Kidney (tissue), 13 donors: ENCODE measurements at regions not wholly inside any gene's neighbourhood (a gene's known extent, or its start where the extent isn't known, plus 50 kb on each side); places are given as distances from the start of the nearest gene placed in this dataset.

Source experiments
- DNase-seq, 5 donors: peaks; one replicate each; pipeline ENCODE4 v3.0.0-alpha.2; 2013 to 2020
- FAIRE-seq: peaks from 2 replicates; lab custom pipeline; 2012; peaks lifted over from hg19 to GRCh38; lab: Jason Lieb, UNC
- H3K27ac ChIP-seq, 2 donors: one replicate each; pipeline ENCODE4 v1.7.0; 2013; ENCODE audit warnings: low read depth in 2 of 2, low read length in 2 of 2, inconsistent platforms in 1 of 2
- H3K27me3 ChIP-seq: one replicate; pipeline ENCODE4 v1.7.1; 2013; ENCODE audit warnings: low read length, inconsistent platforms; ENCODE audit not compliant: control insufficient read depth, insufficient read depth
- H3K36me3 ChIP-seq, 3 donors: one replicate each; pipeline versions ENCODE4 v1.7.0 to v1.7.1; 2013; ENCODE audit warnings: low read length in 3 of 3, control low read depth in 1 of 3, inconsistent platforms in 1 of 3; ENCODE audit not compliant: insufficient read depth in 3 of 3, control insufficient read depth in 2 of 3
- H3K4me1 ChIP-seq, 3 donors: one replicate each; pipeline versions ENCODE4 v1.7.0 to v1.7.1; 2013; ENCODE audit warnings: low read length in 3 of 3, inconsistent platforms in 1 of 3, low read depth in 1 of 3; ENCODE audit not compliant: control insufficient read depth in 2 of 3, insufficient read depth in 2 of 3
- H3K4me3 ChIP-seq, 3 donors: one replicate each; pipeline versions ENCODE4 v1.7.0 to v1.8.1; 2013; ENCODE audit warnings: low read length in 3 of 3, control low read depth in 1 of 3, inconsistent platforms in 1 of 3
- H3K9ac ChIP-seq, 3 donors: one replicate each; pipeline versions ENCODE4 v1.7.0 to v1.7.1; 2013; ENCODE audit warnings: low read length in 3 of 3, control low read depth in 1 of 3, inconsistent platforms in 1 of 3
- H3K9me3 ChIP-seq, 3 donors: one replicate each; pipeline versions ENCODE4 v1.7.0 to v1.7.1; 2013; ENCODE audit warnings: low read length in 3 of 3, control low read depth in 1 of 3, inconsistent platforms in 1 of 3; ENCODE audit not compliant: control insufficient read depth in 2 of 3, insufficient read depth in 1 of 3
- intact Hi-C: fragments of 100-400 bp; cut with DNase I; formaldehyde crosslinking; loops from one replicate; pipeline ENCODE4 v1.11.1; 2022
- TF ChIP-seq, protein P1 (sequence below): IDR thresholded peaks from 3 replicates; pipeline ENCODE4 v1.5.1; 2012; ENCODE audit warnings: mild to moderate bottlenecking, moderate library complexity, borderline replicate concordance; ENCODE audit not compliant: insufficient read depth; ENCODE audit errors: extremely low read depth
- donor health status: control.
- donor health status: control.
- donor health status: control.
- donor health status: control.
- donor health status: control.
- donor health status: DM: yes; HTN: yes; CAD: no.
- donor health status: Normal renal cell carcinoma (clear cell type).

DNA sequence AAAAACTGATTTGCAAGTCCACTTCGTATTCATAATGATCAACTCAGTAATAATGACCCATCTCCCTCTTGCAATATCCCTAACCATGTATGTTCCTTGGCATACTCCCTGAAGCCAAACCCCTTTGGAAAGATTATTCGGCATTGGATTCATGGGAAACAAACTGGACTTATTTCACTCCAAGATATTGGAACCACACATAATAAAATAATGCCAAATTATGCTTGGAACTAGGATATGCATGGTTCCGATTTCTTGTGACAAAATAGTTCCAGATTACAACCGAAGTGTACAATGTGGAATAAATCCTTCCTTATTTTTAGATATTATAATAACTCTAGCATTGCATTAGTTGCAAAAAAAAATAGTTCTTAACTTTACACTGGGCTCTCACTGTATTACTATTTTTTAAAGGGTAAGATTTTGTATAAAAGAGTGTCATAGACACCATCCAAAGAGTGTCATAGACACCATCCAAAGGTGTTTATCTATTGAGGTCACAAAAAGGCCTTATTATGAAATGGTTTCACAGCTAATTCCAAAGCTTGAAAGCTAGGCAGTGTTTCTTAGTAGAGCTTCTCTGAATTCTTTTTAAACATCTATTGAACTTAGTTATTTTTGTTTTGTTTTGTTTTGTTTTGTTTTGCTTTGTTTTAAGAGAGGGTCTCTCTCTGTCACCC, 410.9 kb upstream of the JARID2 start:
- H3K4me3 ChIP-seq: no peak overlapping the region
- intact Hi-C loops: no loop called here
- H3K36me3 ChIP-seq: no peaks in the 10 kb centered on the region
- no peak for FAIRE-seq
- H3K27ac ChIP-seq: no peak overlapping the region
- no peaks in the 10 kb centered on the region for H3K27me3 ChIP-seq
- no peaks in the 10 kb centered on the region for H3K9me3 ChIP-seq
- H3K4me1 ChIP-seq: peaks cover 0 to 2% (median 0%) of the 10 kb centered on the region in 3 donors
- DNase-seq: no peak
- H3K9ac ChIP-seq: no peak overlapping the region
- TF ChIP-seq, protein P1, sequence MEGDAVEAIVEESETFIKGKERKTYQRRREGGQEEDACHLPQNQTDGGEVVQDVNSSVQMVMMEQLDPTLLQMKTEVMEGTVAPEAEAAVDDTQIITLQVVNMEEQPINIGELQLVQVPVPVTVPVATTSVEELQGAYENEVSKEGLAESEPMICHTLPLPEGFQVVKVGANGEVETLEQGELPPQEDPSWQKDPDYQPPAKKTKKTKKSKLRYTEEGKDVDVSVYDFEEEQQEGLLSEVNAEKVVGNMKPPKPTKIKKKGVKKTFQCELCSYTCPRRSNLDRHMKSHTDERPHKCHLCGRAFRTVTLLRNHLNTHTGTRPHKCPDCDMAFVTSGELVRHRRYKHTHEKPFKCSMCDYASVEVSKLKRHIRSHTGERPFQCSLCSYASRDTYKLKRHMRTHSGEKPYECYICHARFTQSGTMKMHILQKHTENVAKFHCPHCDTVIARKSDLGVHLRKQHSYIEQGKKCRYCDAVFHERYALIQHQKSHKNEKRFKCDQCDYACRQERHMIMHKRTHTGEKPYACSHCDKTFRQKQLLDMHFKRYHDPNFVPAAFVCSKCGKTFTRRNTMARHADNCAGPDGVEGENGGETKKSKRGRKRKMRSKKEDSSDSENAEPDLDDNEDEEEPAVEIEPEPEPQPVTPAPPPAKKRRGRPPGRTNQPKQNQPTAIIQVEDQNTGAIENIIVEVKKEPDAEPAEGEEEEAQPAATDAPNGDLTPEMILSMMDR: no peak

DNA sequence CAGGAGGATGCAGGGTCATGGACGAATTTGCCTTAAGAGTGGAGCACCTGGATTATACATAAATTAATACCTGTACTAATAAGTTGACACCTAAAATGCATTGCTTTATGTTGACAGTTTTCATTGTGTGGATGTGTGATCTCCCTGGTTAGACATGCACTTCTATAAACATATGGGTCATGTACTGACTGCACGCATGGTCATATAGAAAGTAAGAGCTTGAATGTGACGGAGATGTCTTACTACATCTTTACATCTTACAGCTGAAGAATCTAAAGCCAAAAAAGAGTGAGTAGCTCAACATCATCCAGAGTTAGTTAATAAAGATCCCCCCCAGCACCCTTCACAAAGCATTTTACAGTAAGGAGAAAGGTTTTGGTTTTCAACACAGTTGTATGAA, 408.4 kb upstream of the JARID2 start:
- no peak for FAIRE-seq
- Histone ChIP-seq H3K9ac (no peak overlapping the region), H3K27ac (no peak overlapping the region), H3K4me3 (no peak overlapping the region), H3K9me3 (no peaks in the 10 kb centered on the region), H3K36me3 (no peaks in the 10 kb centered on the region), H3K27me3 (no peaks in the 10 kb centered on the region), H3K4me1 (no peaks in the 10 kb centered on the region)
- DNase-seq: no peak
- intact Hi-C loops: no loop called here
- TF ChIP-seq, protein P1: no peak

DNA sequence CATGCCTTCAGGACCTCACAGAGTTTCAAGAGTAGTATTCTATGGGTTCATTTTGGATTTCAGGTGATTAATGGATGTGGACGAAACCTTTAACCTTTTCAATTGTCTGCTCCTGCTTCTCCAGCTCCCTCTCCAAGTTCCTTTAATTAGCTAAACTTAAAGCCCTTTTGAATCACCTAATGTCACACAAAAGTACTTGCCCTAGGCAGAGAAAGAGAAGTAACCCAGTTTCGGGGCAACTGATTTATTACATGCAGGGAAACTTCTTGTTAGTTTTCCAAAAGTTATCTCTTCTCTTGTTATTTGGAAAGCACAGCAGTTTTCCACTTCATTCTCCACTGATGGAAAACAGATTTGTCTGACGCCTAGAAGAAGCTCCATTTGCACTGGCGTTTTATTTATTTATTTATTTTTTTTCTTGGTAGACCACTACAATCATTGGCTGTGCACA, 407.7 kb upstream of the JARID2 start:
- peak in 2 of 5 donors; percentile 62 to 68 for DNase-seq
- H3K4me3 ChIP-seq: no peak overlapping the region
- intact Hi-C loops: no loop called here
- H3K36me3 ChIP-seq: no peaks in the 10 kb centered on the region
- TF ChIP-seq, protein P1: no peak
- H3K4me1 ChIP-seq: no peaks in the 10 kb centered on the region
- no peaks in the 10 kb centered on the region for H3K27me3 ChIP-seq
- FAIRE-seq: no peak
- no peak overlapping the region for H3K27ac ChIP-seq
- no peak overlapping the region for H3K9ac ChIP-seq
- H3K9me3 ChIP-seq: no peaks in the 10 kb centered on the region
